GM12873 (cell line): ENCODE measurements at regions not wholly inside any gene's neighbourhood (a gene's known extent, or its start where the extent isn't known, plus 50 kb on each side); places are given as distances from the start of the nearest gene placed in this dataset.

ENCODE experiments used
- TF ChIP-seq, protein P1 (sequence below): IDR thresholded peaks from 2 replicates; pipeline ENCODE4 v1.5.1; 2012; ENCODE audit warnings: low read depth, mild to moderate bottlenecking, moderate library complexity, low read length, control low read depth; ENCODE audit not compliant: insufficient read depth; ENCODE audit errors: missing control alignments

DNA sequence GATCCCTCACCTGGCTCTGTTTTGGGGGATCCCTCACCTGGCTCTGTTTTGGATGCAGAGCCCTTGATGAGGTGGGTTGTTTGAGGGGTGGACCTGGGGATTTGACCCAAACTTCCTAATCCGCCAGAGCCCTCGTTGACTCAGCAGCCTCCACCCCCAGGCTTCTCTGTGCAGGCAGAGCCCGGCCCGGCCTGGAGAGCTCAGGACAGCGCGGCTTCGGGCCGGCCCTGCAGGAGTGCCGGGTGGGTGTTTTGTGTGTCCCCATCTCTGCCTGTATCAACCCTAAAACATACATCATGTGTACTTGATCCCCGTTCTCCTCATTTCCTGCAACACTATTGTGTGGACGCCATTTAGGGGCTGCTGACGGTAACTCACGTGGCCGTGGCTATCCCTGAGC is 124.2 kb downstream of the SIK1 start:
- TF ChIP-seq, protein P1, sequence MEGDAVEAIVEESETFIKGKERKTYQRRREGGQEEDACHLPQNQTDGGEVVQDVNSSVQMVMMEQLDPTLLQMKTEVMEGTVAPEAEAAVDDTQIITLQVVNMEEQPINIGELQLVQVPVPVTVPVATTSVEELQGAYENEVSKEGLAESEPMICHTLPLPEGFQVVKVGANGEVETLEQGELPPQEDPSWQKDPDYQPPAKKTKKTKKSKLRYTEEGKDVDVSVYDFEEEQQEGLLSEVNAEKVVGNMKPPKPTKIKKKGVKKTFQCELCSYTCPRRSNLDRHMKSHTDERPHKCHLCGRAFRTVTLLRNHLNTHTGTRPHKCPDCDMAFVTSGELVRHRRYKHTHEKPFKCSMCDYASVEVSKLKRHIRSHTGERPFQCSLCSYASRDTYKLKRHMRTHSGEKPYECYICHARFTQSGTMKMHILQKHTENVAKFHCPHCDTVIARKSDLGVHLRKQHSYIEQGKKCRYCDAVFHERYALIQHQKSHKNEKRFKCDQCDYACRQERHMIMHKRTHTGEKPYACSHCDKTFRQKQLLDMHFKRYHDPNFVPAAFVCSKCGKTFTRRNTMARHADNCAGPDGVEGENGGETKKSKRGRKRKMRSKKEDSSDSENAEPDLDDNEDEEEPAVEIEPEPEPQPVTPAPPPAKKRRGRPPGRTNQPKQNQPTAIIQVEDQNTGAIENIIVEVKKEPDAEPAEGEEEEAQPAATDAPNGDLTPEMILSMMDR = no peak

DNA sequence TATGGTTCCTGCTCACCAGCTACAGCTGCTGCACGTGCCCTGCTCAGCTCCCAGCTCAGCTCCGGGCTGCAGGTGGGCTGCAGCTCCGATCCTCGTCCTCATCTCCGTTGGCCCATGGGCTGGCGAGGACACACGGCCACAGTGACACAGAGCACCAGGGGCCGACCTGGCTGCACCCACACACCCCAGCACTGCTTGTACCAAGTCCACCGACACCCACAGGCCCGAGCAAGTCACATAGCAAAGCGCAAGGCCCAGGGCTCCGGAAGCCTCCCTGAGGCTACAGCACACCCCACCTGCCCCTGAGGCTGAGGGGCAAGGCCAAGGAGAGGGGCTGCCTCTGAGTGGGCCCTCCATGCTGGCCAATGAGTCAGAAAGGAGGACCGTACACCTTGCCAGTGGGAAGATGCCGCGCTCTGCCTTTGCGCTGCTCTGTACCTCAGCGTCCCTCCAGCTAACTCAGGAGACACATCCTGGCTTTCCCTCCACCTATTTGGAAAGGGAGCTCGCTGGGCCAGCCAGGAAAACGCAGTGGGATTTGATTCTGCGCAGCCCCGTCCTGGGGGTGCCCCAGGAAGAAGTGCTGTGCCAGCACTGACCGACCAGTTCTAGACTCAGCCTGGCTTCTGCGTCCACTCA is 124.8 kb downstream of the SIK1 start:
- TF ChIP-seq, protein P1 = no peak

DNA sequence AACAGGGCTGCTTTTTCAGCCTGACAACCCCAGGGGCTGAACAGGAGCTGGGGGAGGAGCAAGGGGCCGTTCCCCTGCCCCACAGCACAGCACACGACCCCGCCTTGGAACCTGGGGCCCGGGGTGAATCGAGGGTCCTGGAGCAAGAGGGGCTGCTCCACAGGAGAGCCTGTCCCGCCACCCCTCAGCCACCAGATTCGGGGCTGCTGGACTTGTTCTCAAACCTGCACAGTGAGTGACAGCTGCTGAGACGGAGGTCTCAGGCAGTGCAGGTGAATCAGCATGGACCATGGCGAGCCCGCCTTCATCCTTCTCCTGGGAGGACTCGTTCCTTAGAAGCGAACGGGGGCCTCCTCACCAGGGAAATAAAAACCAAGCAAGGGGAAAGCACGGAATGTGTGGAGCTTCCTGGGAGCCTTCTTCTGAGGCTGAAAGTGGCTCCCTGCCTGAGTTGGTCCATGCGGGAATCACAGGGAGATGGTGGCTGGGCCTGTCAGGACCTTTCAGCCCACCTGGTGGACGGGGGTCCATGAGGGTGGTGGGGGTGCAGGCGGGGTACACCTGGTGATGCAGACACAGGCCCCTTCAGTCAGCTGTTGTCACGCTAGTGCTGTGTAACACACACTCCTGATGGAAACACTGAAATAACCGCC is 125.4 kb downstream of the SIK1 start:
- TF ChIP-seq, protein P1 = no peak

DNA sequence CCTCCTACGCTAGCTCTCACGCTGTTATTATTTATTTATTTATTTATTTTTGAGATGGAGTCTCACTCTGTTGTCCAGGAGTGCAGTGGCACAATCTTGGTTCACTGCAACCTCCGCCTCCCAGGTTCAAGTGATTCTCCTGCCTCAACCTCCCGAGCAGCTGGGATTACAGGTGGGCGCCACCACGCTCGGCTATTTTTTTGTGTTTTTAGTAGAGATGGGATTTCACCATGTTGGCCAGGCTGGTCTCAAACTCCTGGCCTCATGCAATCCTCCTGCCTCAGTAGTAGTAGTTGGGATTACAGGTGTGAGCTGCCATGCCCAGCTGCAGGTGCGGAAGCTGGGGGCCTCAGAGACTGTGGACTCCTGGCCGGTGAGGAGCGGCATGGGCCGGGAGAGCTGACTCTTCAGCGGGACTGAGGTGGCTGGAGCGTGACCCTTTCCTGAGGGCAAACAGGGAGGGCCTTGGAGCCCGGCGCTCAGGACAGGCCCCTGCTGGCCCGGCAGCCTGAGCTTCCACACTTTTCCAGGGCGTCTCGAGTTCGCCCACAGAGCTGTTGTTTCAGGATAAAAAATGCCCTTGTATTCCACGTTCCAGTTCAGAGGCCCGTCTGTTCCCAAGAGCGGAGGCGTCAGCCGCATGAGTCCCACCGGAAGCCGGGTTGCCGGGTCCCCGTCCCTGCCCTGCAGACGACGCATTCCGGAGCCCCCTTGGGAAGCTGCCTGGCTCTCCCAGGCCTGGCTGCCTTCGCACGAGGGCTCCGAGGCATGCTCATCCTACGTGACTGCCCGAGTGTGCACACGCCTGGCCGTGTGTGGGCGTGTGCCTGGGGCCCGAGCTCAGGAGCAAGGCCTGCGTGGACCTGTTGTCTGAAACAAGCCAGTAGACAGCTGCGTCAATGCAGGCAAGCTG is 126.2 kb downstream of the SIK1 start:
- TF ChIP-seq, protein P1 = no peak

DNA sequence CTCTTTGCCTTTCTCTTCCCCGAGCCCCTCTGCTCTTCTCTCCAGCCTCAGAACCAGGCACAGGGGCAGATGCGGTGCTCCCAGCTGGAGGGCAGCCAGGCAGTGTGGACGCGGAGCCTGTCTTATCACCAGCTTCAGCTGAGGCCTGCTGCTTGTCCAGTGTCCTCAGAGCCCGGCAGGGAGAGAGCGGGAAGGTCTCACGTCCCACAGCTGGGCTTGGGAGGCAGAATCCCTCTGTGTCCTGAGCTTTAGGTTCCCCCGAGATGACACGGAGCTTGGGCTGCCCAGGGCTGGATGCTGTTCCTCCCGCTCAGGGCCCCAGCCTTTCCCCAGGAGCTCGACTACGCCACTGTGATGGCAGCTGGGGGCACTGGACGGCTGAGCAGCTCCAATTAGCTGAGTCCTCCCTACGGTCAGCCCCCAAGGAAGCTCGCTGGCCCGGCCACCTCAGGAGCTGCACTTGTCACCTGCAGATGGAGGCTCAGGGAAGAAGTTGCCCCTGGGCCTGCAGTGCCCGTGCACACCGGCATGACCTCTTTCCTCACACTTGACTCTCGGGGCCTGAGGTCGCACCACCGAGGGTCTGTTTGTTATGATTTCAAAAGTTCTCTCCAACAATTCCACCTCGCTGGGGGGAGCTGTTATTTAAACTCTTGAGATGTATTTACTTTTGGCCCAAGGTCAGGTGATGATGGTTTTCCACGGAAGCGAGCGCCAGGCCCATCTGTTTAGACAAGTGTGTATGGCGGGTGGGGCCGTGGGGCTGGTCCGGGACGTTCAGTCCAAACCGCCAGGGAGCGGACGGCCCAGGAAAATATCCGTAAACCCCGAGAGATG is 127.3 kb downstream of the SIK1 start:
- TF ChIP-seq, protein P1 = no peak

DNA sequence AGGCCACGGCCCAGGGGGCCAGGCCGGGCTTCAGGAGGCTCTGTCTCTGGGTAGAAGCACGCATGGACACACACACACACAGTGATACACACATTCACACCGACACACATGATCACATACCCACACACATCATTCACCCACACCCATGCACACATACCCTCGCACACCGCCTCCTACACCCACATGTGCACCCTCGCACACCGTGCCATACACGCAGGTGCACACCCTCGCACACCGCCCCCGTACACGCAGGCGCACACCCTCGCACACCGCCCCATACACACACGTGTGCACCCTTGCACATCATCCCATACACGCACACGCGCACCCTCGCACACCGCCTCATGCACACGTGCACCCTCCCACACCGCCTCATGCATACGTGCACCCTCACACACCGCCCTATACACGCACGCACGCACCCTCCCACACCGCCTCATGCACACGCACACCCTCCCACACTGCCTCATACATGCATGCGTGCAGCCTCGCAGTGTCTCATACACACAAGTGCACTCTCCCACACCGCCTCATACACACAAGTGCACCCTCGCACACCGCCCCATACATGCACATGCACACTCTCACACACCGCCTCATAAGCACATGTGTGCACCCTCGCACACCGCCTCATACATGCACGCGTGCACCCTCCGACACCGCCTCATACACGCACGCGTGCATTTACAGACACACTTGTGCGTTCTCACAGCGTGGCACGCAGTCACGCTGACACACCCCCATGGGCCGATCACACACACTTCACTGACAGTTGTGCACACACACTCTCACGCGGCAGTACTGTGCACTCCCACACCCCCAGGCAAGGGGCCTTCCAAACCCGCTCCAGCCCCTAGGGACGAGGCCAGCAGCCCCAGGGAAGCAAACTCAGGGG is 128.1 kb downstream of the SIK1 start:
- TF ChIP-seq, protein P1 = no peak
